Skin of body (tissue), 1 donor: ENCODE measurements at regions not wholly inside any gene's neighbourhood (a gene's known extent, or its start where the extent isn't known, plus 50 kb on each side); places are given as distances from the start of the nearest gene placed in this dataset.
A peak's percentile ranks its signal among the peaks of the same experiment; 100 is the strongest.
"Not testable (repeated sequence)": the region's sequence is repeated elsewhere in the genome, so short reads cannot be mapped to it uniquely, and the experiment has no call there.

Experiments used
- DNase-seq: peaks from one replicate; lab custom pipeline; 2025; lab: John Stamatoyannopoulos, UW

DNA sequence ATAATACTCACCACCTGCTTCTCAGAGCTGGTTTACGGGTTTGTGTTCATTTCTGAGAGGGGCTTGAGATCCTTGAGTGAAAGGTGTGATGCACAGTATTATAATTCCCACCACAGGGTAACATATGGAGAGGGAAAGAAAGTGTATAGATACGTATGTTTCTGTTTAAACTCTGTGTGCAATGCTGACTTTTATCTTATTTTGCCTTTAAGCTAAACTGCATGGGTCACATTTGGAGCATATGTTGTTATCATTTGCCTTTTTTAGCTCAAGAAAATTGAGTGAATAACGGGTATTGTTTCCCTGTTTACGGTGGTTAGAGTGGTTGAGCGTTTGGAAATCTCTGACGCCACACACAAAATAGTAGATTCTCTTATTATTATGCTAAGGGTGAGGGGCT, 191.1 kb upstream of the NFIA start:
- DNase-seq, result no peak

- DNase-seq, result no peak
Observed at GRCh38 chr1:60890664-60891063, 191.7 kb upstream of the NFIA start.

GRCh38 chr1:60889709-60890108, 192.7 kb upstream of the NFIA start:
- no peak for DNase-seq

GRCh38 chr1:60888126-60888525, 194.2 kb upstream of the NFIA start:
- DNase-seq, result no peak

DNA sequence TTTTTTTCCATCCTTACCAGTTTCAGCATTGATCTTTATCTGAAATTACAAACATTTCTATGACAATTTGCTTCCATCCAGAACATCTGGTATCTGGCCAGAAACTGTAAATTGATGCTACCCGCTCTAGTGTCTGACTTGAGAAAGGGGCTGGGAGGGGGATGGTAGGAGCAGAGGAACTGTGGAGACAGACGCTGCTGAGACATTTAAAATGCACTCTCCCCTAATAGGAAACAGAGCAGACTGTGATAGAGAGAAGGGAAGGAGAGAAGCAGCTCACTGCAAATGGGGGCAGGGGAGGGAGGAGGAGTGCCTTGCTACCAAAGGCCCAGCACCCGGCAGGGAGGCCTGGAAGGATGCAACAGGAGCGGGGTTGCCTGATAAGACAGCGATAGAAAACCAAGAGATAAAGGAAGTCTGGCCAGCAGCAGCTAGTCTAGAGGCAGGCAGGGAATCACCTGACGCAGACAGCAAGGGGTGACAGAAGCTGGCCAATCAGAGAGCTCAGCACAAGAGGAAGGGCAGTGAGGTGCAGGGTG, 195.5 kb upstream of the NFIA start:
- DNase-seq, result peak; percentile 14

DNA sequence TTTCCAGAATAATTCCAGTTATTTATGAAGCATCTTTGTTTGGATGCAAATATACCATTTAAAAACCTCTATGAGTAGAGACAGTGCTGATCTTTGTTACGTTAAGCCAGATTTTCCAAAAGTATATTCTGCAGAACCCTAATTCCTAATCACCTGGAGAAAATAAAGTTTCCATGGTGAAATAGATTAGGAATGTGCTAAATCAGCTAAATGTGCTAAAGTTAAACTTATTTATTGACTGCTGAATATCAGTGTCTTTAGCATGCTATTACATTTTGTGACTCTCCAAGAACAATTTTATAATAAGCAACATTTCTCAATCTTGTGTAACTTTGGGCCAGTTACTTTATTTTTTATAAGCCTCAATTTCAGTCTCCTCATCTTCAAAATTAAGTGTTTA, 196.3 kb upstream of the NFIA start:
- DNase-seq, result no peak

DNA sequence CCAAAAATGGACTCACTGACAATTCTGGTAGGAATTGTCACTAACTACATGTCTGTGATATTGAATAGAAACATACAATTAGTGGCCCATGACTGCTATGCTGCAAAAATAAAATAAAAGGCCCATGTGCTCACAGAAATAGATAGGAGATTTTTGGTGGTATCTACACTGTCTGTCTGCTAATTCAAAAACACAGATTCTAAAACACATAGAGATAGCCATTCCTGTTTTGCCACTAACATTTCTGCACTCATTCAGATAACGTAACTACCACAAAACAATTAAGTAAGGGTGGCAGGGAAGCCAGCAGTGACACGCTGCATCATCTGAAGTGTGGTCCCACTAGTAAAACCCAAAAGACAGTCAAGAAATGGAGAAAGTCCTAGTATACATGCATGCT, 202.2 kb upstream of the NFIA start:
- DNase-seq, result no peak

DNA sequence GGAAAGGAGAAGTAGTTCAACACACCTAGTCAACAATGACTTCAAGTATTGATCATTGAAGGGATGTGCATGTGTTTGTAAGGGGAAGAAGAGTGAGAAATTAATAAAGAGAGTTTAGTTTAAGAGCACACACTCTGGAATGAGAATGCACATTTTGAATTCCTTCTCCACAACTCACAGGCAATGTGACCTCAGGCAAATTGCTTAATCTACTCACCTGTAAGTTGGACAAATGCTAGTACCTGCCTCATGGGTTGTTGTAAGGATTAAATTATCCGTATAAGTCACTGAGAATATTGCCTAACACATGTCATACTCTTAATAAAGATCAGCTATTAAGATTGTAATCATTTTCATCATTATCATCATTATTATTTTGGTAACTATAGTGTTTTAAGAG, 204.0 kb upstream of the NFIA start:
- DNase-seq, result no peak

GRCh38 chr1:60877376-60877775, 205.0 kb upstream of the NFIA start:
- no peak for DNase-seq

GRCh38 chr1:60876952-60877351, 205.4 kb upstream of the NFIA start:
- DNase-seq, result no peak

DNA sequence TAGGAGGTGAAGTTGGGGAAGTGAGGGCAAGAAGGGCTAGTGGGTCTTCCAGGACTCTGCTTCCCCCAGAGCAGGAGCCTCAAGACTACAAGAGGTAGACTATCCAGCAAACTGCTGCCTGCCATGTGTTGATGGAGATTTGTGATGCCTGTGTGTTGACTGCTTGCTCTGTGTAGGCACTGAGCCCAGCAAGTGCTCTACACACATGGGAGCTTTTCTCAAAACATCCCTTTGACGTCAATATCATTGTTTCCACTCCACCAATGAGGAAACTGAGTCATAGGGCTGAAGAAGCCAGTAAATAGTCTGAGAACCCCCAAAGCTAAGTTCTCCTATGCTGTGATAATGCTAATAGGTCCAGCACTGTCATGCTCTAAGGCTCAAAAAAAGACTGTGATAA, 207.2 kb upstream of the NFIA start:
- peak; percentile 5 for DNase-seq

GRCh38 chr1:60874718-60875117, 207.6 kb upstream of the NFIA start:
- DNase-seq, result no peak

GRCh38 chr1:60873396-60873795, 209.0 kb upstream of the NFIA start:
- not testable (repeated sequence) for DNase-seq

DNA sequence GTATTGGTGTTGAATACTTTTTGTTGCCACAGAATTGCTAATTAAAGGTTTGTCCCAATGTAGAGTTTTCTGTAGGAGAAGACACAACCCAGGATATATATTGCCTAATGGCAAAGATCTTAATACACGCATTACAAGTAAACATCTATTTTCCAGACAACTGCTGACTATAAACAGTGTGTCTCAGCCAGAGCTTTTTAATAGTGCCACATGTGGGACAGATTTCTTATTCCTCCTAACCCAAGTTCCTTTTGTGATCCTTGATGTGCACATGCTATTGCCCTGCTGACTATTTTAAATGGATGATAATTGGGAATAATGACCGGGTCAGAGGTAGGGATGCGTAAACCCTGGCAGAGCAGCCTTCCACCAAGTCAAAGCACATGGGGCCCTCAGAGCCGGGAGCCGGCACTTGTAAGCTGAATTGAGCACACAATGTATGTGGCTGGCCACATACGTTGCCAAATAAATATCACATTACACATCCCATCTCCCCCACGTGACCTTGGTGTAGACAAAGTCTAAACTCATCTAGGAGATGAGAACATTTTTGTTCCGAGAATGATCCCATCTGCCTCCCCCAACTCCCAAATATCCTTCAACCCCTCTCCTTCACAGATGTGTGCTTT, 209.8 kb upstream of the NFIA start:
- peak; percentile 88 for DNase-seq

- no peak for DNase-seq
Observed at GRCh38 chr1:60870269-60870865, 212.0 kb upstream of the NFIA start.

DNA sequence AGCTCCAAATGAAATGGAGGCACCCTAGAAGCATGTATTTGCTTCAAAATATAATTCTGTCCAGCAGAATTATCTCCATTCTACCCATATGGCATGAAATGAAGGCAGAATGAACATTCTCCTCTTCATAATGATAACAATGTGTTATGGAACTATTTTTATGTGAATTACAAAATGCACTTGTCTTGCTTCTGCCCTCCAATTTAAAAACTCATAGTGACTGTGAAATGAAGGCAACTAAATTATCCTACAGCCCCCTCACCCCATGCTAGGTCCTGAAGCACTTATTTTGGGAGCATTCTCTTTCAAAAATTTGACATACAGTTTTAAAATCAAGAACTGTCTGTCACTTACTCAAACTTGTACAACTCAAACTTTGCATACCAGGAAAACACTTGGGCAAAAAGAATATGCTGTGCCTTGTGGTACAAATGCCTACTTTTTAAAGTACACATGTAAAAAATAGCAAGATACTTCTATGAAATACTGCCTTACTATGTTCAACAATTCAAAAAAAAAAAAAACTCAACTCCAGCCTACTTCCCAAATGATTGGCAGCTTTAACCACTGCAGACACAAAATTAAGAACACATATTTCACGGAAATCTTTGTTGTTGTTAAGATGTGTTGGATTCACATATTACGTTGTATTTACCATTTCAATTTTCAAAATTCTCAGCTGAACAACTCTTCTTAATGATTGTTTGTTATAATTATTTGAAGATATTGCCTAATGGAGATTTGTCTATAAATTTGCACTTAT, 213.3 kb upstream of the NFIA start:
- no peak for DNase-seq

GRCh38 chr1:60867782-60868181, 214.6 kb upstream of the NFIA start:
- DNase-seq, result peak; percentile 14

- peak; percentile 91 for DNase-seq
Observed at GRCh38 chr1:60866917-60867531, 215.3 kb upstream of the NFIA start.

- no peak for DNase-seq
Observed at GRCh38 chr1:60866226-60866900, 216.0 kb upstream of the NFIA start.

- no peak for DNase-seq
Observed at GRCh38 chr1:60865166-60865565, 217.2 kb upstream of the NFIA start.

- DNase-seq, result no peak
Observed at GRCh38 chr1:60864722-60865121, 217.6 kb upstream of the NFIA start.

DNA sequence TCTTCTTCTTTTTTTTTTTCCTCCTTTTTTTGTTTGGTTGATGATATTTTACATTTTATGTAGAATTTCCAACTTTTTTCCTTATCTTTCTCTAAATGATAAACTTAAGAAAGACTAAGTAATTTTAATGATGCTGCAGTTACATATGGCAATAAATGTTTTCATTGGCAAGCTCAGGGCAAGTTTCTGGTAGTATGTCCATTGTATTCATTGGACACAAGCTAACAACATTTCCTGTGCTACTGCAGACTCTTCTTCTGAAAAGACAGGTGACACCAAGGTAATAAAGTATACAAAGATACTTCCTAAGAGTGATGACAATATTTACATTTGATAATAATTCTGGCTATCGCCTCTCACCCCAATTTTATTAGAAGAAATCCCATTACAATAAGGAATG, 219.2 kb upstream of the NFIA start:
- DNase-seq, result no peak
